Liver (tissue), 8 donors: ENCODE measurements at regions not wholly inside any gene's neighbourhood (a gene's known extent, or its start where the extent isn't known, plus 50 kb on each side); places are given as distances from the start of the nearest gene placed in this dataset.

Experiments
- DNase-seq: peaks from one replicate; pipeline ENCODE4 v3.0.0-alpha.2; 2017; ENCODE audit warnings: low spot score
- H3K27ac ChIP-seq, 2 donors: one replicate each; pipeline ENCODE4 v1.7.0; 2013; ENCODE audit warnings: inconsistent platforms in 2 of 2, low read length in 2 of 2, control low read depth in 1 of 2, low read depth in 1 of 2, mild to moderate bottlenecking in 1 of 2
- H3K27me3 ChIP-seq, 4 donors: one replicate each; pipeline versions ENCODE4 v1.6.1 to v1.7.0; 2013; ENCODE audit warnings: low read length in 3 of 4, inconsistent platforms in 1 of 4, mild to moderate bottlenecking in 1 of 4, moderate library complexity in 1 of 4; ENCODE audit not compliant: control insufficient read depth in 4 of 4, insufficient read depth in 4 of 4
- H3K36me3 ChIP-seq, 4 donors: one replicate each; pipeline versions ENCODE4 v1.6.1 to v1.7.0; 2013; ENCODE audit warnings: low read length in 3 of 4, mild to moderate bottlenecking in 3 of 4, low read depth in 1 of 4, moderate library complexity in 1 of 4; ENCODE audit not compliant: control insufficient read depth in 4 of 4, insufficient read depth in 3 of 4
- H3K4me1 ChIP-seq, 4 donors: one replicate each; pipeline versions ENCODE4 v1.6.1 to v1.7.0; 2013; ENCODE audit warnings: low read length in 3 of 4, mild to moderate bottlenecking in 3 of 4, moderate library complexity in 1 of 4; ENCODE audit not compliant: control insufficient read depth in 4 of 4, insufficient read depth in 4 of 4
- H3K4me3 ChIP-seq, 3 donors: one replicate each; pipeline versions ENCODE4 v1.6.1 to v1.7.0; 2013; ENCODE audit warnings: low read length in 3 of 3, control low read depth in 1 of 3, low read depth in 1 of 3, mild to moderate bottlenecking in 1 of 3
- H3K9ac ChIP-seq, 2 donors: one replicate each; pipeline ENCODE4 v1.7.0; 2013; ENCODE audit warnings: low read length in 2 of 2, mild to moderate bottlenecking in 2 of 2, moderate library complexity in 2 of 2, control low read depth in 1 of 2, low read depth in 1 of 2
- H3K9me3 ChIP-seq, 4 donors: one replicate each; pipeline versions ENCODE4 v1.6.1 to v1.7.0; 2013; ENCODE audit warnings: low read length in 3 of 4; ENCODE audit not compliant: control insufficient read depth in 4 of 4
- EGR1 ChIP-seq, 2 donors: IDR thresholded peaks; 2 replicates each; pipeline ENCODE4 v1.6.1; 2016 to 2018; ENCODE audit warnings: antibody characterized with exemption in 2 of 2, low read depth in 2 of 2
- FOXA1 ChIP-seq: IDR thresholded peaks from 2 replicates; pipeline ENCODE4 v1.6.1; 2016; ENCODE audit warnings: antibody characterized with exemption
- FOXA2 ChIP-seq: IDR thresholded peaks from 2 replicates; pipeline ENCODE4 v1.6.1; 2016; ENCODE audit warnings: antibody characterized with exemption
- GABPA ChIP-seq, 2 donors: IDR thresholded peaks in 1 of 2; conservative IDR thresholded peaks in 1 of 2; 2 replicates each; pipeline ENCODE4 v1.6.1; 2016; ENCODE audit warnings: antibody characterized with exemption in 2 of 2, mild to moderate bottlenecking in 1 of 2, moderate library complexity in 1 of 2
- HNF4A ChIP-seq, 2 donors: conservative IDR thresholded peaks; 2 replicates each; pipeline ENCODE4 v1.6.1; 2016; ENCODE audit warnings: antibody characterized with exemption in 2 of 2, mild to moderate bottlenecking in 2 of 2
- HNF4G ChIP-seq: IDR thresholded peaks from 2 replicates; pipeline ENCODE4 v1.6.1; 2016; ENCODE audit warnings: antibody characterized with exemption
- JUND ChIP-seq, 2 donors: IDR thresholded peaks; 2 replicates each; pipeline ENCODE4 v1.6.1; 2016; ENCODE audit warnings: antibody characterized with exemption in 2 of 2
- NR2F2 ChIP-seq: IDR thresholded peaks from 2 replicates; pipeline ENCODE4 v1.6.1; 2016; ENCODE audit warnings: antibody characterized with exemption
- RAD21 ChIP-seq, 2 donors: IDR thresholded peaks; 2 replicates each; pipeline ENCODE4 v1.6.1; 2016; ENCODE audit warnings: antibody characterized with exemption in 2 of 2, mild to moderate bottlenecking in 2 of 2
- RXRA ChIP-seq, 2 donors: IDR thresholded peaks; 2 replicates each; pipeline ENCODE4 v1.6.1; 2017 to 2018; ENCODE audit warnings: antibody characterized with exemption in 2 of 2, mild to moderate bottlenecking in 1 of 2
- SP1 ChIP-seq: IDR thresholded peaks from 2 replicates; pipeline ENCODE4 v1.6.1; 2018; ENCODE audit warnings: antibody characterized with exemption, mild to moderate bottlenecking
- TAF1 ChIP-seq: conservative IDR thresholded peaks from 2 replicates; pipeline ENCODE4 v1.6.1; 2016; ENCODE audit warnings: antibody characterized with exemption, mild to moderate bottlenecking
- YY1 ChIP-seq: IDR thresholded peaks from 2 replicates; pipeline ENCODE4 v1.6.1; 2016; ENCODE audit warnings: antibody characterized with exemption, mild to moderate bottlenecking
- WGBS: extraction: QIAGEN DNeasy Blood & Tissue Kit; methylation state at CpG from one replicate; pipeline ENCODE4 v1.1.7; 2013; 5-methylcytosine and 5-hydroxymethylcytosine counted together
- TF ChIP-seq, protein P1 (sequence below): fragments of 150-350 bp; IDR thresholded peaks from 2 replicates; pipeline ENCODE4 v1.5.1; 2017; ENCODE audit warnings: improper control_type of control experiment, low read depth, low read length; ENCODE audit not compliant: missing input control
- TF ChIP-seq, protein P2 (sequence below): IDR thresholded peaks from 2 replicates; pipeline ENCODE4 v1.6.1; 2016; ENCODE audit warnings: antibody characterized with exemption
- TF ChIP-seq, protein P3 (sequence below): IDR thresholded peaks from 2 replicates; pipeline ENCODE4 v1.6.1; 2016; ENCODE audit warnings: antibody characterized with exemption
- TF ChIP-seq, protein P4 (sequence below): IDR thresholded peaks from 2 replicates; pipeline ENCODE4 v1.6.1; 2016; ENCODE audit warnings: antibody characterized with exemption
- TF ChIP-seq, protein P5 (sequence below): IDR thresholded peaks from 2 replicates; pipeline ENCODE4 v1.6.1; 2016; ENCODE audit warnings: antibody characterized with exemption, mild to moderate bottlenecking
- donor health status: healthy.
- donor health status: healthy.
- donor health status: healthy.
- donor health status: healthy.
- donor health status: healthy.

DNA sequence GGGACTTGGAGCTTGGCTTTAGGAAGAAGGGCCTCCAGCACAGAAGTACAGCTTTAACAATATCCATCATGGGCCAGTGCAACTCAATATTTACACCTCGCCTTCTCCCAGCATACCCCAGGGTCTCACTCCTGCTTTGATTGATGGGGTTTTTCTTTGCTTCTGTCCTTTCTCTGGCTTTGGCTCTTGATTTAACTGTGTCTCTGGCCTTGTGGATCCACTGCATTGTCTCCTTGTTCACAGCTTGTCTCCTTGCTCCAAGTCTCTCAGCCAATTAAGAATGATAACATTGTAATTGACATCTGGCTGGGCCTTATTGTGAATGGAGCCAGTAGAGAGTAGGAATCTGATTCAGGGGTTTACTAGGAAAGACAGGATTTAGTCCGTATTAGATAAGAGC is 1019.5 kb downstream of the TMEM182 start:
- TF ChIP-seq, protein P1, sequence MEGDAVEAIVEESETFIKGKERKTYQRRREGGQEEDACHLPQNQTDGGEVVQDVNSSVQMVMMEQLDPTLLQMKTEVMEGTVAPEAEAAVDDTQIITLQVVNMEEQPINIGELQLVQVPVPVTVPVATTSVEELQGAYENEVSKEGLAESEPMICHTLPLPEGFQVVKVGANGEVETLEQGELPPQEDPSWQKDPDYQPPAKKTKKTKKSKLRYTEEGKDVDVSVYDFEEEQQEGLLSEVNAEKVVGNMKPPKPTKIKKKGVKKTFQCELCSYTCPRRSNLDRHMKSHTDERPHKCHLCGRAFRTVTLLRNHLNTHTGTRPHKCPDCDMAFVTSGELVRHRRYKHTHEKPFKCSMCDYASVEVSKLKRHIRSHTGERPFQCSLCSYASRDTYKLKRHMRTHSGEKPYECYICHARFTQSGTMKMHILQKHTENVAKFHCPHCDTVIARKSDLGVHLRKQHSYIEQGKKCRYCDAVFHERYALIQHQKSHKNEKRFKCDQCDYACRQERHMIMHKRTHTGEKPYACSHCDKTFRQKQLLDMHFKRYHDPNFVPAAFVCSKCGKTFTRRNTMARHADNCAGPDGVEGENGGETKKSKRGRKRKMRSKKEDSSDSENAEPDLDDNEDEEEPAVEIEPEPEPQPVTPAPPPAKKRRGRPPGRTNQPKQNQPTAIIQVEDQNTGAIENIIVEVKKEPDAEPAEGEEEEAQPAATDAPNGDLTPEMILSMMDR: no peak
- no peak overlapping the region for H3K4me3 ChIP-seq
- H3K9me3 ChIP-seq: no peaks in the 10 kb centered on the region
- H3K9ac ChIP-seq: no peak overlapping the region
- WGBS: 87% methylated on average over 2 of the region's 2 CpGs
- H3K36me3 ChIP-seq: no peaks in the 10 kb centered on the region
- no peak for DNase-seq
- H3K27me3 ChIP-seq: no peaks in the 10 kb centered on the region
- H3K27ac ChIP-seq: no peak overlapping the region
- no peaks in the 10 kb centered on the region for H3K4me1 ChIP-seq

DNA sequence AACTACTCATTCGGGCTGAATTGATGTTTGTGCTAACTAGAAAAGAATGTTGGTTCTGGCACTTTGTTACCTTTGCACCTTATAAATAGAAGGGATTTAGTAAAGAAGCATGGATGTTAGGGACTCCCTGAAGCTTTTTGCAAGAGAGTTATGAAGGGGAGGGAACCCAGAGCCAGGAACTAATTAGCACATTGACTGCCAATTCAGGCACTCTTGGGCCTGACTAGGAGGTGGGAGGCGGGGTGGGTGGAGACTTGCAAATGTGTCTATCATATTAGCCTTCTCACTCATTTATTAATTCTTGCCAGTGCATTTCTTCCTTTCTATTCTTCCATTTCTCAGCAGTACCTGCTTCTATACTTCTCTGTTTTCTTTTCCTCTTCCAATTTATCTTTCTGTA is 1022.4 kb downstream of the TMEM182 start:
- 64% methylated on average over 2 of the region's 2 CpGs for WGBS
- no peaks in the 10 kb centered on the region for H3K27me3 ChIP-seq
- no peak for DNase-seq
- H3K9me3 ChIP-seq: no peaks in the 10 kb centered on the region
- no peaks in the 10 kb centered on the region for H3K36me3 ChIP-seq
- no peak for TF ChIP-seq EGR1 (IDR thresholded peaks at IDR 0.05; ENCODE audit: low read depth in 2 of 2)
- no peak for TF ChIP-seq RAD21 (IDR thresholded peaks at IDR 0.05)
- TF ChIP-seq HNF4A (conservative IDR thresholded peaks at IDR 0.05): no peak
- no peak for TF ChIP-seq NR2F2
- TF ChIP-seq JUND (IDR thresholded peaks at IDR 0.05): no peak
- TF ChIP-seq, protein P2, sequence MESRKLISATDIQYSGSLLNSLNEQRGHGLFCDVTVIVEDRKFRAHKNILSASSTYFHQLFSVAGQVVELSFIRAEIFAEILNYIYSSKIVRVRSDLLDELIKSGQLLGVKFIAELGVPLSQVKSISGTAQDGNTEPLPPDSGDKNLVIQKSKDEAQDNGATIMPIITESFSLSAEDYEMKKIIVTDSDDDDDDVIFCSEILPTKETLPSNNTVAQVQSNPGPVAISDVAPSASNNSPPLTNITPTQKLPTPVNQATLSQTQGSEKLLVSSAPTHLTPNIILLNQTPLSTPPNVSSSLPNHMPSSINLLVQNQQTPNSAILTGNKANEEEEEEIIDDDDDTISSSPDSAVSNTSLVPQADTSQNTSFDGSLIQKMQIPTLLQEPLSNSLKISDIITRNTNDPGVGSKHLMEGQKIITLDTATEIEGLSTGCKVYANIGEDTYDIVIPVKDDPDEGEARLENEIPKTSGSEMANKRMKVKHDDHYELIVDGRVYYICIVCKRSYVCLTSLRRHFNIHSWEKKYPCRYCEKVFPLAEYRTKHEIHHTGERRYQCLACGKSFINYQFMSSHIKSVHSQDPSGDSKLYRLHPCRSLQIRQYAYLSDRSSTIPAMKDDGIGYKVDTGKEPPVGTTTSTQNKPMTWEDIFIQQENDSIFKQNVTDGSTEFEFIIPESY: no peak
- TF ChIP-seq, protein P3, sequence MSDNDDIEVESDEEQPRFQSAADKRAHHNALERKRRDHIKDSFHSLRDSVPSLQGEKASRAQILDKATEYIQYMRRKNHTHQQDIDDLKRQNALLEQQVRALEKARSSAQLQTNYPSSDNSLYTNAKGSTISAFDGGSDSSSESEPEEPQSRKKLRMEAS: no peak
- TF ChIP-seq GABPA (IDR thresholded peaks at IDR 0.05 in 1 of 2, conservative IDR thresholded peaks at IDR 0.05 in 1 of 2): no peak
- TF ChIP-seq, protein P4, sequence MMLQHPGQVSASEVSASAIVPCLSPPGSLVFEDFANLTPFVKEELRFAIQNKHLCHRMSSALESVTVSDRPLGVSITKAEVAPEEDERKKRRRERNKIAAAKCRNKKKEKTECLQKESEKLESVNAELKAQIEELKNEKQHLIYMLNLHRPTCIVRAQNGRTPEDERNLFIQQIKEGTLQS: no peak
- TF ChIP-seq, protein P1: no peak
- TF ChIP-seq FOXA1: no peak
- no peak for TF ChIP-seq HNF4G
- TF ChIP-seq SP1: no peak
- TF ChIP-seq TAF1: no peak
- no peak for TF ChIP-seq RXRA (IDR thresholded peaks at IDR 0.05)
- TF ChIP-seq, protein P5, sequence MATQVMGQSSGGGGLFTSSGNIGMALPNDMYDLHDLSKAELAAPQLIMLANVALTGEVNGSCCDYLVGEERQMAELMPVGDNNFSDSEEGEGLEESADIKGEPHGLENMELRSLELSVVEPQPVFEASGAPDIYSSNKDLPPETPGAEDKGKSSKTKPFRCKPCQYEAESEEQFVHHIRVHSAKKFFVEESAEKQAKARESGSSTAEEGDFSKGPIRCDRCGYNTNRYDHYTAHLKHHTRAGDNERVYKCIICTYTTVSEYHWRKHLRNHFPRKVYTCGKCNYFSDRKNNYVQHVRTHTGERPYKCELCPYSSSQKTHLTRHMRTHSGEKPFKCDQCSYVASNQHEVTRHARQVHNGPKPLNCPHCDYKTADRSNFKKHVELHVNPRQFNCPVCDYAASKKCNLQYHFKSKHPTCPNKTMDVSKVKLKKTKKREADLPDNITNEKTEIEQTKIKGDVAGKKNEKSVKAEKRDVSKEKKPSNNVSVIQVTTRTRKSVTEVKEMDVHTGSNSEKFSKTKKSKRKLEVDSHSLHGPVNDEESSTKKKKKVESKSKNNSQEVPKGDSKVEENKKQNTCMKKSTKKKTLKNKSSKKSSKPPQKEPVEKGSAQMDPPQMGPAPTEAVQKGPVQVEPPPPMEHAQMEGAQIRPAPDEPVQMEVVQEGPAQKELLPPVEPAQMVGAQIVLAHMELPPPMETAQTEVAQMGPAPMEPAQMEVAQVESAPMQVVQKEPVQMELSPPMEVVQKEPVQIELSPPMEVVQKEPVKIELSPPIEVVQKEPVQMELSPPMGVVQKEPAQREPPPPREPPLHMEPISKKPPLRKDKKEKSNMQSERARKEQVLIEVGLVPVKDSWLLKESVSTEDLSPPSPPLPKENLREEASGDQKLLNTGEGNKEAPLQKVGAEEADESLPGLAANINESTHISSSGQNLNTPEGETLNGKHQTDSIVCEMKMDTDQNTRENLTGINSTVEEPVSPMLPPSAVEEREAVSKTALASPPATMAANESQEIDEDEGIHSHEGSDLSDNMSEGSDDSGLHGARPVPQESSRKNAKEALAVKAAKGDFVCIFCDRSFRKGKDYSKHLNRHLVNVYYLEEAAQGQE: no peak
- no peak for TF ChIP-seq YY1
- TF ChIP-seq FOXA2: no peak
- H3K4me1 ChIP-seq: peaks cover 5 to 17% (median 16%) of the 10 kb centered on the region in 4 donors
- no peak overlapping the region for H3K9ac ChIP-seq
- H3K27ac ChIP-seq: no peak overlapping the region
- H3K4me3 ChIP-seq: no peak overlapping the region
